HPDE6-E6E7 (cell line): ENCODE measurements at regions not wholly inside any gene's neighbourhood (a gene's known extent, or its start where the extent isn't known, plus 50 kb on each side); places are given as distances from the start of the nearest gene placed in this dataset.
"Not testable (repeated sequence)": the region's sequence is repeated elsewhere in the genome, so short reads cannot be mapped to it uniquely, and the experiment has no call there.

ENCODE experiments used
- DNase-seq: peaks from one replicate; pipeline ENCODE4 v3.0.0; 2011; ENCODE audit warnings: missing footprints; ENCODE audit errors: extremely low spot score

DNA sequence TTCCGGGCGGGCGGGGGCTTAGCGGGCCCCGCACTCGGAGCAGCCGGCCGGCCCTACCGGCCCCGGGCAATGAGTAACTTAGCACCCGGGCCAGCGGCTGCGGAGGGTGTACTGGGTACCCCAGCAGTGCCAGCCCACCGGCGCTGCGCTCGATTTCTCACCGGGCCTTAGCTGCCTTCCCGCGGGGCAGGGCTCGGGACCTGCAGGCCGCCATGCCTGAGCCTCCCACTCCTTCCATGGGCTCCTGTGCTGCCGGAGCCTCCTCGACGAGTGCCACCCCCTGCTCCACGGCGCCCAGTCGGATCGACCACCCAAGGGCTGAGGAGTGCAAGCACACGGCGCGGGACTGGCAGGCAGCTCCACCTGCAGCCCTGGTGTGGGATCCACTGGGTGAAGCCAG lies 427.1 kb downstream of the NAF1 start:
- DNase-seq = not testable (repeated sequence)

DNA sequence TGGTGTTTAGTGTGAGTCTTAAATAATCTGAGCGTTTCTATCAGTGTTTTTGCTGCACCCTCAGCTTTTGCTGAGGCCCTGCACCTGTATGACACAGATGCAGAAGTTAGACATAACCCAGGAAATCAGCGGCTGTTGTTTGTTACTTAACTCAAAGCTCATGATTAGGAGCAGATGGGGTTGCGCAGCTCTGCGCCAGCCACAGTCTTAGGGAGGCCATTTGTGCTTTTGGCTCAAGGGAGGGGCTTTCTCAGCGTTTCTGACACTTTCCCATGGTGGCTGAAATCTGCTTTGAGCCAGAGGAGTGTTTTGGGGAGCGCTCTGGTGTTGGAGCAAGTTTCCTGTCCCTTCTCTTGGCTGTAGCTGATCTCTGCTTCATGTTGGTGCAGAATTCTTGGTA lies 433.8 kb downstream of the NAF1 start:
- no peak for DNase-seq

DNA sequence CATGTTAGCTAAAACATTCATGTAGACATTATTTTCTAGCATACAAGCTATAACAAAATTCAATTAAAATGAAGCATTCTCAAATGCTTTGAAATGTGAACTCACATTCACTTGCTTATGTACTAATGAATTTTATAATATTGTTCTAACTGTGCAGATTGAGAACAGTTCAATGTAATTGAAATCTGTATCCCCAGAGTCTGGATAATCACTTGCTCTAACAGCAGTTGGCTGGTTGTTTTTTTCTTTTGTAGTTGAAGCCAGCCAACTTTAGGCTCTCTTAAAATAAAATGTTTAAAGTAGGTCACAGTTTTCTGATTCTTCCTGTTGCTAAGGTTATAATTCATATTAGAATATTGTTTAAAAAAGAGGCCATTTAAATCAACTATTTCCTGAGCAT lies 438.9 kb downstream of the NAF1 start:
- DNase-seq = no peak

GRCh38 chr4:162727232-162727631 lies 439.5 kb downstream of the NAF1 start:
- no peak for DNase-seq

- no peak for DNase-seq
Observed at GRCh38 chr4:162715401-162715800, 451.3 kb downstream of the NAF1 start.

- no peak for DNase-seq
Observed at GRCh38 chr4:162707962-162708361, 458.7 kb downstream of the NAF1 start.

- DNase-seq = no peak
Observed at GRCh38 chr4:162706632-162707031, 460.1 kb downstream of the NAF1 start.

DNA sequence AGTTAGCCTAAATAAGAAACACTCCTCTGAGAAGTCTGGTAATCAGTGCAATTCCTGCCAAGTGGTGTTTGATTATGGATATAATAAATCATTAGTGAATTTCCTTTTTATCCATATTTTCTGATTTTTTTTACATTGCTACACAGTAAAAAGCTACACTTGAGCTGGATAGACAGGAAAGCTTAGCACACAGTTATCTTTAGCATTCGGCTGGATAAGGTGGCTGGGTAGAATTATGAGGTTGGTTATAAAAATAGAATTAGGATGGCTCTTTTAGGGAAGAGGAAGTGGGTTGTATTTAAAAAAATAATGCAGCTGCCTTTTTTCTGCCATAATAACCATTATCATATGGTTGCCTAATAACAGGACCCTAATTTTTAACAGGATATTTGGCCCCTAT lies 460.6 kb downstream of the NAF1 start:
- DNase-seq = no peak

- DNase-seq = no peak
Observed at GRCh38 chr4:162705130-162705803, 461.4 kb downstream of the NAF1 start.

DNA sequence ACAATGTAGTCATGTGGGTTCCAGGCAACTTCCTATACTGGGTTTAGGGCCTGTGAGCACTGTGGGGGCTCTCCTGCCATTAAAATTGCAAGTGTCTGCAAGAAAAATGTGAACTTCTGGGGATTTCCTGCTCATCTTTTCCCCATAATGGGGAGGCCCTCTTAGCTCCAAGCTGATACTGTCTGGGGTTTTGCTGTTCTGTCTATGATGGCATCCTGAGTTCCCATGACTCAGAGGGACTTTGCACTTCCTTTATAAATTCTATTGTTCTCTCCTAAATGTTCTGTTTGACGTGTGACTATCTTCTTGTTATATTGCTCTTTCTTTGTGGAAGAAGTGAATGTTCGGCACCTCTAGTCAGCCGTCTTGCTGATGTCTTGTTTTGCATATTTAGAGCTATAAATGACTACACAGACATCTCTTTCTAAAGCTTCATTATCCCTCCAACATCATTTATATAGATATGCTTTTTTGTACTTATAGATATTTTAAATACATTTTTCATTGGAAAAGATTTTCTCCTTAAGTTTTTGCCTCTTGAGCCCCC lies 465.8 kb downstream of the NAF1 start:
- DNase-seq = no peak

DNA sequence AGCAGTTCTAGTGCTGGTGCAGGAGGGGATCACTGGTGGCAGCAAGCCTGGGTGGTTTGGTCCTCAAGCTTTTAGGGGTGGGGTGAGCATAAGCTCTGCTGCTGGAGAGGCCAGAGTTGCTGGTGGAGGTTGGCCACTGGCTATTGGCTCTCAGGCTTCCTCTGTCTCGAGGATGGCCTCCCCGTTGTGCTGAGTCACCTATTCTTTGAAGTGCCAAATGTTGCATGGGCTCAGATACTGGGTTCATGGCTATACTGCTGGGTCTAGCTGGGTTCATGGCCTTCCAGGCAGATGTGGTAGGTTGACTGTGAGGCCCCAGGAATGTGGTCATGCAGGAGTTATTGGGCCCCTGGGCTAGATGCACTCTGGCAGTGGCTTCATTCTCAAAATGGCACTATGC lies 466.3 kb downstream of the NAF1 start:
- DNase-seq = no peak

- DNase-seq = no peak
Observed at GRCh38 chr4:162699629-162700028, 467.1 kb downstream of the NAF1 start.

- DNase-seq = no peak
Observed at GRCh38 chr4:162685410-162685809, 481.3 kb downstream of the NAF1 start.

- no peak for DNase-seq
Observed at GRCh38 chr4:162684998-162685397, 481.7 kb downstream of the NAF1 start.

- DNase-seq = no peak
Observed at GRCh38 chr4:162684371-162684700, 482.4 kb downstream of the NAF1 start.

DNA sequence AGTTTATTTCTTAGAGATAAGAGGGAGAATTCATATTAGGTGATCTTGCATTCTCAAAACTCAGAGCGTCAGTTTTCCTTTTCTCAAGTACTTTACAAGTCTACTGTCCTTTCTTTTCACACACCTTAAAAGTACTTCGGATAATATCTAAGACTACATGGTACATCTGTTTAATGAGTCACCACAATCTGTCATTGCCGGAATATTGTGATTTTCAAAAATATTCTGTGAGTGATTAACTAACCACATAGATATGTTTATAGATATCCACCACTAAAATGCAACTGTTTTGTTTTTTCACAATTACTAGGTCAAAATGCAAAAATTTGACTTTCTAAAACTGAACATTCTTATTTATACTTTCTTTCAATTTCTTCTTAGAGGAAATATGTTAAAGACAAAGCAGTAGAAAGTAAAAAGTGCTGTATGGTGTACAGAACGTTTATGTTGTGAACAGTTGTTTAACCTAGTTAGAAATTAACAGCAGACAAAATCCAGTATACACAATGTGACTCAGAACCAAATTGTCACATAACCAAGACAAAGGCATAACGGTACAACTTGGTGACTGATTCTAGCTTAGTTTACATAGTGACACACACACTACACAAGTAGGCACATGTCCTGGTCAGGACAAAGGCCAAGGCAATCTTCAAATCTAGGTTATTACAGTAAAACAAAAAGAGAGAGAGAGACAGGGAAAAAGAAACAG lies 482.9 kb downstream of the NAF1 start:
- DNase-seq = peak; percentile 14

GRCh38 chr4:162682651-162683050 lies 484.0 kb downstream of the NAF1 start:
- no peak for DNase-seq

- DNase-seq = no peak
Observed at GRCh38 chr4:162681212-162681611, 485.5 kb downstream of the NAF1 start.

DNA sequence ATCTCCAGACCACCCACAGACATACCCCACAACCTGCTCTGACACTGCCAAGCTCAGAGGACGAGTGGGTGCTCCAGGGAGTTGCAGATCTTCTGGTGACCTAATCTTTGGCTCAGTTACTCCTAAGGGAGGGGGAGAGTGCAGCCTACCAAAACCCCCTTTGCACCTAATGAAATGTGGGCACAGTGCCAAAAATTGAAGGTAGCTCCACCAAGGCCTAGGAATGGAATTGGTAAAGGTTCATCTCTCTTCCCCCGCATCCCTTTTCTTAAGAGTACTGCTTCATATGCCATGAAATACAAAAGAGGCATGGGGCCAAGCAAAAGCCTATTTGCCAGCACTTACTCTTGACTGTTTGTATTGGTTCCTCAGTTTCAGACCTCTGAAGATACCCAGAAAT lies 491.0 kb downstream of the NAF1 start:
- no peak for DNase-seq

DNA sequence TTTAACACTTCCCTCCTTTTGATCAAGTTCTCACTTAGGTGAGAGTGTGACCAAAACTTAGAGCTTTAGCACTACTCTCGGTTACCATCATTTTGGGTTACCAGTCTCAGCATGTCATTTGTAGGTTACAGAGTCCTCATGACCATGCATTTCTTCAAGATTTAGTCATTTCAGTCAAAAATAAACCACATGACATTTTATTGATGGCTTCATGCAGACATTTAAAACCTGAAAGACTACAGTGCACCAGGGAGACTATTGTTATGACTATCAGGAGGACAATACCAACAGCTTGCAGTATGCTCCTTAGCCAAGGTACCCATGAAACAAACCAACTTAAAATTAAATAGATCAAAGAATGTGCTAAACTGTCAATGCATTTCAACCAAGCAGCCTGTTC lies 498.1 kb upstream of the FSTL5 start:
- no peak for DNase-seq

- DNase-seq = no peak
Observed at GRCh38 chr4:162659716-162660115, 495.9 kb upstream of the FSTL5 start.

DNA sequence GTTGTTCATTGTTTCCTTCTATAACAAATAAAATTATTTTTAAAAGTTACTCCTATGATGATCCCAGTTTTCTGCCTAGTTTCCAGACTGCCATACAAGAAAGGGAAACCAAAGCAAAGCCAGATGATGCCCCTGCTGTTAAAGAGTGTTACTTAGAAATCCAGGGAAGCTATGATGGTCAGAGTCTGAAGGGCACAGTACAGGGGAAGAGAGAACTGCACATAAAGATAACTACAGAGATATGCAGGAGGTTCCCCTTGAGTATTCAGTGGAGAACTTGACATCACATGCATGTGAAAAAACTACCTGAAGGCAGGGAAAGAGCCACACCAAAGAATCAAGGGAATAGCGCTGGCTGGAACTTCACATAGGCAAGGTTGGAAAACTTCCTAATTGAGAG lies 494.2 kb upstream of the FSTL5 start:
- no peak for DNase-seq

DNA sequence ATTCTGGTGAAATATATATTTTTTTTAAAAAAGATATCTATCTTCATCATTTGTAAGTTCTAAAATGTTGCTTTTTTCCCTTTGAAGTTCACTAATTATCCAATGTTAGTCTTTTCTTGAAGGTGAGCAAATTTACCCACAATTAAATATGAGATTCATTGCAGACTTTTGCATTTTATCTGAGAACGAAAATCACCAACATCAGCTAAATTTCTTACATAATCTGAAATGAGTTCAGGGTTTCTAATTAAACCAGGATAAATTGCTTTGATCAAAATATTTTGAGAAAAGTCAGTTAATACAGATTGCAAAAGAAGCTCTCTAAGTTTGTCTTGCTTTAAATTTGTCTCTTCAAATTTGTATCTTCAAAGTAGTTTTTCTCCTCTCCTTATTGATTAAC lies 486.4 kb upstream of the FSTL5 start:
- no peak for DNase-seq

- DNase-seq = peak; percentile 29
Observed at GRCh38 chr4:162645381-162645780, 481.6 kb upstream of the FSTL5 start.
